Parathyroid adenoma (tissue), 2 donors: ENCODE measurements at regions not wholly inside any gene's neighbourhood (a gene's known extent, or its start where the extent isn't known, plus 50 kb on each side); places are given as distances from the start of the nearest gene placed in this dataset.
A peak's percentile ranks its signal among the peaks of the same experiment; 100 is the strongest.

ENCODE experiments used
- H2AFZ ChIP-seq: fragments of 300-600 bp; sonication (generic); one replicate; pipeline ENCODE4 v1.7.0; 2017; ENCODE audit warnings: antibody characterized with exemption, mild to moderate bottlenecking
- H3K27ac ChIP-seq: fragments of 300-600 bp; sonication (generic); one replicate; pipeline ENCODE4 v1.7.0; 2017
- H3K27me3 ChIP-seq: fragments of 300-600 bp; sonication (generic); one replicate; pipeline ENCODE4 v1.7.0; 2017; ENCODE audit warnings: low read length; ENCODE audit not compliant: control insufficient read depth, insufficient read depth
- H3K36me3 ChIP-seq: fragments of 300-600 bp; sonication (generic); one replicate; pipeline ENCODE4 v1.7.0; 2017; ENCODE audit warnings: low read length; ENCODE audit not compliant: control insufficient read depth, insufficient read depth
- H3K4me1 ChIP-seq: fragments of 300-600 bp; sonication (generic); one replicate; pipeline ENCODE4 v1.7.0; 2017; ENCODE audit warnings: control low read depth
- H3K4me2 ChIP-seq: fragments of 300-600 bp; sonication (generic); one replicate; pipeline ENCODE4 v1.7.0; 2017; ENCODE audit warnings: low read length
- H3K4me3 ChIP-seq: fragments of 300-600 bp; sonication (generic); one replicate; pipeline ENCODE4 v1.7.0; 2017; ENCODE audit warnings: low read depth, low read length
- H3K79me2 ChIP-seq: fragments of 300-600 bp; sonication (generic); one replicate; pipeline ENCODE4 v1.7.0; 2017; ENCODE audit warnings: control low read depth
- H3K9ac ChIP-seq: fragments of 300-600 bp; sonication (generic); one replicate; pipeline ENCODE4 v1.7.0; 2017; ENCODE audit warnings: mild to moderate bottlenecking
- H3K9me3 ChIP-seq: fragments of 300-600 bp; sonication (generic); one replicate; pipeline ENCODE4 v1.7.0; 2017; ENCODE audit warnings: low read length; ENCODE audit not compliant: control insufficient read depth
- TF ChIP-seq, protein P1 (sequence below): fragments of 300-600 bp; sonication (generic); IDR thresholded peaks from one replicate; pipeline ENCODE4 v1.7.0; 2017; ENCODE audit warnings: antibody characterized with exemption, mild to moderate bottlenecking
- donor health status: primary hyperparathyroidism.

DNA sequence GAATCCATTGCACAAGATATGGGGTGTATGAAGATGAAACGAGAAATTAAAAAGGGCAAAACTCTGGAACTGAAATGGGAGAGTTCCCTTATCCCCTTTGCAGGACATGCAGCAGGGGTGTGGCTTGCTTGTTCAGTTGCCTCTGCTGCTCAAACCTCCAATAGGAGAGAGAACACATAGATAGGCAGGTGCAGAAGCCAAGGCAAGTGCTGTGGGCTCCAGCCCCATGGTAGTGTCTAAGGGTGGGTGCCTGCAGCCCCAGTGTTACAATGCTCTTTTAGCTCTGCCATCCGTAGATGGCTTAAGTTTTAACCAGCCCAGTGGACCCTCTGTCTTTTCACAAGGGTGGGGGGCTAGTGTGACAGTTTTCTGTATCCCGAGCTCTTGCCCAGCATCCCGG is 69.7 kb downstream of the CMAS start:
- Histone ChIP-seq H3K4me3 (no peak overlapping the region), H3K27ac (no peak overlapping the region)

DNA sequence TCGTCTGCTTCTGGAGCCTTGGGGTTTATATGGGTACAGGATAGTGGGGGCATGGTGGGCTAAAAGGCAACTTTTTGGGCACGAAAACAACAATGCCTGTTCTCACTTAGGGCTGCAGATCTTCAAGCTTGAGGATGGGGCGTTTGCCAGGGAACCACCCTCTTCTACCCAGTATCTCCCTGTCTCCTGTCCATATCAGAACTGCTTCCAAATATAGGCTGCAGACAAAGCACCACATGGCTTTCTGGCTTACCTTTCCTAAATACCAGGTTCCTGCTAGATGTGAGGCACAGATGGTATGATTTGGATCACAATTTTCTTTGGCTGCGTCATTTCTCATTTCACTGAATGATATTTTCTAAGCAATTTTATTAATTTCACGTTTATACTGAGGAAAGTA is 70.4 kb downstream of the CMAS start:
- Histone ChIP-seq H3K4me2 (no peak overlapping the region), H3K27me3 (no peaks in the 10 kb centered on the region), H3K4me3 (no peak overlapping the region), H3K27ac (no peak overlapping the region), H3K9me3 (no peaks in the 10 kb centered on the region), H3K79me2 (no peaks in the 10 kb centered on the region), H3K9ac (no peak overlapping the region), H2AFZ (no peak overlapping the region), H3K4me1 (no peaks in the 10 kb centered on the region), H3K36me3 (no peaks in the 10 kb centered on the region)
- TF ChIP-seq, protein P1, sequence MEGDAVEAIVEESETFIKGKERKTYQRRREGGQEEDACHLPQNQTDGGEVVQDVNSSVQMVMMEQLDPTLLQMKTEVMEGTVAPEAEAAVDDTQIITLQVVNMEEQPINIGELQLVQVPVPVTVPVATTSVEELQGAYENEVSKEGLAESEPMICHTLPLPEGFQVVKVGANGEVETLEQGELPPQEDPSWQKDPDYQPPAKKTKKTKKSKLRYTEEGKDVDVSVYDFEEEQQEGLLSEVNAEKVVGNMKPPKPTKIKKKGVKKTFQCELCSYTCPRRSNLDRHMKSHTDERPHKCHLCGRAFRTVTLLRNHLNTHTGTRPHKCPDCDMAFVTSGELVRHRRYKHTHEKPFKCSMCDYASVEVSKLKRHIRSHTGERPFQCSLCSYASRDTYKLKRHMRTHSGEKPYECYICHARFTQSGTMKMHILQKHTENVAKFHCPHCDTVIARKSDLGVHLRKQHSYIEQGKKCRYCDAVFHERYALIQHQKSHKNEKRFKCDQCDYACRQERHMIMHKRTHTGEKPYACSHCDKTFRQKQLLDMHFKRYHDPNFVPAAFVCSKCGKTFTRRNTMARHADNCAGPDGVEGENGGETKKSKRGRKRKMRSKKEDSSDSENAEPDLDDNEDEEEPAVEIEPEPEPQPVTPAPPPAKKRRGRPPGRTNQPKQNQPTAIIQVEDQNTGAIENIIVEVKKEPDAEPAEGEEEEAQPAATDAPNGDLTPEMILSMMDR = no peak

More for the DNA sequence above, 69.7 kb downstream of the CMAS start:
- Histone ChIP-seq H2AFZ (no peak overlapping the region), H3K9ac (no peak overlapping the region), H3K36me3 (no peaks in the 10 kb centered on the region), H3K4me2 (no peak overlapping the region), H3K9me3 (no peaks in the 10 kb centered on the region), H3K4me1 (no peaks in the 10 kb centered on the region), H3K27me3 (no peaks in the 10 kb centered on the region), H3K79me2 (no peaks in the 10 kb centered on the region)
- TF ChIP-seq, protein P1 = no peak

DNA sequence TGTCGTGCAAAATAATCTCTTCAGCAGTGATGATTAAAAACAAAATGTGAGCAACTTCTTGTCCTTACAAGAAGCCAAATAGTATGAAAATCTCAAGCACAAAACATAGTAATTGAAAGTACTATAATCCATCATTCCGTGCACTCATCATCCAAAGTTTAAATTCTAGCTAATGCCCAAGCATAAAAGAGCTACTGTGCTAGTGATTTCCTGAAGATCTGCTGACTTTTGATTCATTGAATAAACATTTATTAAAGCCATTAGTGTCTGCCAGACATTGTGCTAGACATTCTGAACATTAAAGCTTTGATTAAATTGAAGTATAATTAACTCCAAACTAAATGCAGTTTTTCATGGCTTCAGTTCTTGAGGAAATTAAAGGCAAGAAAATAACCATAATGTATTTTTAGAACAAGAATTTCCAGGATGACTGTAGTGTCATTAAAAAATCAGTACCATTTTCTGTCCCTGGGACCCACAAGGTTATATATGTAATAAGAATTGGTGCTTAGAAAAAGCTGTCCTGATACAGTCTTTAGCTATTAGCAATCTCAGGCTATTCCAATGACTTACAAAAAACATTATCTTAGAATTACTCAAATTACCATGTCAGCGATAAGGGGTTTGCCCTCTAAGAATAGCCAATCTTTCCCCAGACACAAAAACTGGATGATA is 71.7 kb downstream of the CMAS start:
- H3K27me3 ChIP-seq = no peaks in the 10 kb centered on the region
- TF ChIP-seq, protein P1 = no peak
- H3K4me2 ChIP-seq = no peak overlapping the region
- H3K4me1 ChIP-seq = no peaks in the 10 kb centered on the region
- no peak overlapping the region for H2AFZ ChIP-seq
- no peaks in the 10 kb centered on the region for H3K9me3 ChIP-seq
- H3K79me2 ChIP-seq = no peaks in the 10 kb centered on the region
- H3K9ac ChIP-seq = no peak overlapping the region
- no peak overlapping the region for H3K4me3 ChIP-seq
- H3K27ac ChIP-seq = no peak overlapping the region
- no peaks in the 10 kb centered on the region for H3K36me3 ChIP-seq

DNA sequence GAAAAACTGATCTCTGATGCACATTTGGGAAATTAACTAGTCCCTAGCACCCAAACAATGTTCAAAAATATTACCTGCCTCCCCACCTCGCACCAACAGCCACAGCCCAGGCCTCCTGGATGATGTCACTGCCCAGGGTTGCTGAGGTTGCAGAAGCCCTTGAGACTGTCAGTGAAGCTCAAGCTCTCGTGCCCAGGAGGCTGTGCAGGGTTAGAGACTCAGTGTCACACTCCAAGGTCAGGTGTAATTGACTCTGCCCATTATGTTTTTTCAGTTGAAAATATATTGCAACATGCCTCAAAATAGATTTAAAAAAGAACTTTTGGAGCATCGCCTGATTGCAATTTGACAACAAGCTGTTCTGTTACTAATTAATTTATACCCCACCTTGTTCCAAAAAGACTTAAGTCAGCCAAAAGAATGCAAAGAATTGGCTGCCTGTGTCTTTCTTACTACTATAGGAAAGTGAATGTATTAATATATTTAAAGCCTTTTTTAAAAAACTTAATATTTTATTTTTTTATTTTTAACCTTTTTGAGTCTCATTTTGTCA is 72.3 kb downstream of the CMAS start:
- TF ChIP-seq, protein P1 = no peak
- Histone ChIP-seq H3K4me1 (no peaks in the 10 kb centered on the region), H3K9me3 (no peaks in the 10 kb centered on the region), H3K4me3 (no peak overlapping the region), H3K27me3 (no peaks in the 10 kb centered on the region), H3K9ac (no peak overlapping the region), H2AFZ (no peak overlapping the region), H3K4me2 (no peak overlapping the region), H3K27ac (no peak overlapping the region), H3K79me2 (no peaks in the 10 kb centered on the region), H3K36me3 (no peaks in the 10 kb centered on the region)

DNA sequence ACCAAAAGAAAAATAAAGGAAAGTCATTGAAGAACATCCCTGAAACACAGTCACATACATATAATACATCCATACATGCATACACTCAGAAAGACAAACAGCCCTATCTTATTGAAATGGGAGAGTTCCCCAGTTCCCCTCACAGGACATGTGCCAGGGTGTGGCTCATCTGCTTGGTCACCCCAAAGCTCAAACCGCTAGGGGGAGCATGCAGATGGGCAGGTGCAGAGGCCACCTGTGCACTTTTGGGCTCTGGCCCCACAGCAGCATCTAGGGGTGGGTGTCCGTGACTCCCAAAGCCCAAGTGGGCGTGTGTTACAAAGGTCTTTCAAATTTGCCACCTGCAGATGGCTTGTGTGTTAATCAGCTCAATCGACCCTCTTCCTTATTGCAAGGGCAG is 75.2 kb downstream of the CMAS start:
- Histone ChIP-seq H3K9me3 (no peaks in the 10 kb centered on the region), H3K4me1 (no peaks in the 10 kb centered on the region), H3K9ac (no peak overlapping the region), H3K79me2 (no peaks in the 10 kb centered on the region), H3K36me3 (no peaks in the 10 kb centered on the region), H3K4me3 (no peak overlapping the region), H3K4me2 (no peak overlapping the region), H2AFZ (no peak overlapping the region), H3K27me3 (no peaks in the 10 kb centered on the region), H3K27ac (no peak overlapping the region)
- TF ChIP-seq, protein P1 = peak; percentile 25
